Activated CD4-positive, alpha-beta T cell treated with anti-CD3 and anti-CD28 coated beads for 36 hours (primary cell): ENCODE measurements at regions not wholly inside any gene's neighbourhood (a gene's known extent, or its start where the extent isn't known, plus 50 kb on each side); places are given as distances from the start of the nearest gene placed in this dataset.
A peak's percentile ranks its signal among the peaks of the same experiment; 100 is the strongest.
"Not testable (repeated sequence)": the region's sequence is repeated elsewhere in the genome, so short reads cannot be mapped to it uniquely, and the experiment has no call there.

Source experiments
- ATAC-seq: fragments of 200-7000 bp; cut with Tn5 transposase; one replicate; pipeline ENCODE4 v1.10.0; 2021; ENCODE audit warnings: mild to moderate bottlenecking, moderate library complexity
- CTCF ChIA-PET: fragments of 350-600 bp; sonication (Branson Sonifier 250); formaldehyde crosslinking; loops from one replicate; lab custom pipeline; 2021; ENCODE audit warnings: antibody characterized with exemption; lab: Charles Lee
- POLR2A ChIA-PET: fragments of 350-600 bp; sonication (Branson Sonifier 250); formaldehyde crosslinking; loops from one replicate; lab custom pipeline; 2021; ENCODE audit warnings: antibody characterized with exemption, inconsistent platforms; lab: Charles Lee
- DNase-seq: peaks from one replicate; pipeline ENCODE4 v3.0.0-alpha.2; 2020
- H3K27ac Mint-ChIP-seq: one replicate; pipeline ENCODE4 v1.8.0; 2021; ENCODE audit warnings: mixed read lengths
- H3K27me3 Mint-ChIP-seq: one replicate; pipeline ENCODE4 v1.8.0; 2021; ENCODE audit warnings: mixed read lengths
- H3K36me3 Mint-ChIP-seq: one replicate; pipeline ENCODE4 v1.8.0; 2021; ENCODE audit warnings: low read depth, mixed read lengths
- H3K4me1 Mint-ChIP-seq: one replicate; pipeline ENCODE4 v1.8.0; 2021; ENCODE audit warnings: mixed read lengths
- H3K4me3 Mint-ChIP-seq: one replicate; pipeline ENCODE4 v1.8.0; 2021; ENCODE audit warnings: mild to moderate bottlenecking, moderate library complexity, mixed read lengths
- H3K9me3 Mint-ChIP-seq: one replicate; pipeline ENCODE4 v1.8.0; 2021; ENCODE audit warnings: low read depth, mixed read lengths
- intact Hi-C, 2 experiments: fragments of 100-400 bp; cut with DNase I in 1 of 2; cut with micrococcal nuclease in 1 of 2; formaldehyde crosslinking; loops; one replicate each; pipeline versions ENCODE4 v1.14.2 to v1.15.1; 2022 to 2024; cut with DNase I, micrococcal nuclease

DNA sequence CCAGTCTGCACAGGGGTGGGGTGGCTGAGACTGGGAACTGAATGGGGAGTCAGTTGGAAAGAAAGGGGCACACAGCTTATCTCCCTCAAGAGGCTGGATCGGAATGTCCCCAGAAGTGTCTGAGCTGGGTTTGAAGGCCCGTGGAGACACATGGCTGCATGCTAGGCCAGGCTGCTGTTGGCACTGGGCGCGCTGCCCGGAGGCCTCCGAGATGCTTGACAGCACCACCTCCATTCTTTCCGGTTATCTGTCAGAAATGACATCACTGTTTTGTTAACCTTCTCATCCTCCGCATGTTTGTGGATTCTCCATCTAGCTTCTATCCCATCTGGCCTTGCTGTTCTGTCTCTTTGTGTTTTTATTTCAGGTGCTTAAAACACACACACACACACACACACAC is 85.5 kb downstream of the APIP start:
- ATAC-seq (no peak), DNase-seq (no peak)
- Mint-ChIP-seq H3K9me3 (no peaks in the 10 kb centered on the region), H3K4me3 (no peak overlapping the region), H3K27me3 (peaks cover 1% of the 10 kb centered on the region), H3K4me1 (no peaks in the 10 kb centered on the region), H3K36me3 (no peaks in the 10 kb centered on the region), H3K27ac (no peak overlapping the region)
- ChIA-PET CTCF (no interaction called here), POLR2A (no interaction called here)
- intact Hi-C loops, result no loop called here

DNA sequence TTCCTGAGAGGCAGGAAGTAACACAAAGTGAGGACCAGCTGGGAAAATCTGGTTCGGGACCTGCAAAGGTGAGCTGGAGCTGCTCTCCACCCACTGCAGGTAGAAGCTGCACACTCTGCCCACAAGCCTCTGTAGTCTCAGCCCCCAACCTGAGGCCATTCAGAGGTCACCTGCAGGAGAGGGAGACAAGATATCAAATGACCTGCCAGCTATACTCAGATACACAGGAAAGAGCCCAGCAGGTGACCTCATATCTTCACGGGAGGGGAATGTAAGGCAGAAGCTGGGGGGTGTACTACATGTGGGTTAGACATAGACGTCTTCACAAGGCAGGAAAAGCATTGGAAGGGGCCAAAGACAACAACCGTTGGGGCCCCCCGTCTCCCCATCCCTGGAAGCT is 86.1 kb downstream of the APIP start:
- Mint-ChIP-seq H3K27ac (no peak overlapping the region), H3K4me1 (no peaks in the 10 kb centered on the region), H3K36me3 (no peaks in the 10 kb centered on the region), H3K4me3 (no peak overlapping the region), H3K9me3 (no peaks in the 10 kb centered on the region), H3K27me3 (peaks cover 1% of the 10 kb centered on the region)
- CTCF ChIA-PET, result no interaction called here
- intact Hi-C loops, result no loop called here
- no peak for DNase-seq
- POLR2A ChIA-PET, result no interaction called here
- ATAC-seq, result no peak

DNA sequence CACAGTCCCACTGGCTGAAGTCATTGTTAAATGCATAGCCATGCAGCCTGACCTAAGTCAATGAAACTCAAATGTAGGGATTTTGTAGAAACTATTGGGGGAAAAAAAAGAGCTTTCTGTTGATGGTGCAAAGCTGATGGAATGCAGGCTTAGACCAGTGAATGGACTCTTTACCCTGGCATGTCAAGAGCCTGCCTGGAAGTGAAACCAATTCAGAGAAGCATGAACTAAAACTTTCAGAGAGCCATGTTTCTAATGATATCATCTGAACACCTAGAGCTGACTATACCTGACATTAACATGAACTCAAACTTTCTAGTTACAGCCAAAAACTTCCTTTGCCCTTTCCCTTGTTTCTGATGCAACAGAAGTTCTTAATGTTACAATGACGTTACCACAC is 89.0 kb downstream of the APIP start:
- CTCF ChIA-PET, result interaction anchor here (0.7 kb wide), 1 partner anchor 54 kb away, joined by 3 read pairs; no protein-coding TSS in a partner anchor
- ATAC-seq (no peak), DNase-seq (no peak)
- intact Hi-C loops, result no loop called here
- Mint-ChIP-seq H3K4me3 (no peak overlapping the region), H3K27me3 (peaks cover 6% of the 10 kb centered on the region), H3K27ac (no peak overlapping the region), H3K4me1 (no peaks in the 10 kb centered on the region), H3K9me3 (no peaks in the 10 kb centered on the region), H3K36me3 (no peaks in the 10 kb centered on the region)
- POLR2A ChIA-PET, result no interaction called here

DNA sequence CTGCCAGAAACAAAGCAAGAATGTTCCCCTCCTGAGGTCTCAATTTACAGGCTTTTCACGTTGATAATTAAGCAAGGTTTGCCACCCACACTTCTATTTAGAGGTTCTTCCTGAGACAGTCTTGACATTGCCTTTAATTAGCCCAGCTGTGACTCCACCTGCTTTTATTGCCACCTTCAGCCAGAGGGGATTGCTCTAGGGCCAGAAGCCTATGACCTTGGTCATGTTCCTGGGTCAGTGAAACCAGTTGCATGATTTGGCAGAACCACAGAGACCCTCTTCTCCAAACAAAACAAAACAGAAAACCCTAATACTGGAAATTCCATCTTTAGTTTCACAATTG is 89.8 kb downstream of the APIP start:
- ChIA-PET POLR2A (no interaction called here), CTCF (no interaction called here)
- H3K4me3 Mint-ChIP-seq, result no peak overlapping the region
- ATAC-seq, result no peak
- H3K4me1 Mint-ChIP-seq, result no peaks in the 10 kb centered on the region
- peaks cover 9% of the 10 kb centered on the region for H3K27me3 Mint-ChIP-seq
- DNase-seq, result no peak
- H3K27ac Mint-ChIP-seq, result no peak overlapping the region
- intact Hi-C loops, result no loop called here
- no peaks in the 10 kb centered on the region for H3K9me3 Mint-ChIP-seq
- H3K36me3 Mint-ChIP-seq, result no peaks in the 10 kb centered on the region

DNA sequence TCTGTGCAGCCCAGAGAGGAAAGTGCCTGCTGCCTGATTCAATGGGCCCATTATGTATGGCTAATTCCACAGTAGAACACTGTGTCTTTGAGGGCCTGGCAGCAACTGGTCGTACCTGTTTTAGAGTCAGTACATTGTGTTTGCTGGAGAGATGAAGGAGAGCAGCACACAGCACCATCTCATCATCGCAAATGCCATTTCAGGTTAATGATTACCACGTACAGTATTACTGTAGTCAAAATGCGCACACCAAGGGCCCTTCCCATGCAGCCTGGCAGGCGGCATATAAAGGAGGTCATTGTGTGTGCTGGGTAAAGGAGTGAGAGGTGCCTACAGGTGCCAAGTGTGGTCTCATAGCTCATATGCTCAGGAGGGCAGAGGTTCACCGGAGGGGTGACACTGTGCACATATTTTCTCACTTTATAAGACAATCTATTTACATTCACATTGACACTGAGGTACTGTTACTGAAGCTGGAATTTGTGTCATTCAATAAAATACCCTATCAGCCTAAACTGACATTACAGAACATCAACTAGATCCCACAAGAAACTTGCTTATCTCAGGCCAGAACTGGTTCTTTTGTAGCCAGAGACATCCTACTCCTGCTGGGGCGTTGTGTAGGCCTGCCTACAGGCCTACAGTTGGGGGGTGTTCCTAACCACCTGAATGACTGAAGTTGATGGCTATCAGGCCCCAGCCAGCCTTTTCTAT is 90.4 kb downstream of the APIP start:
- intact Hi-C loops, result no loop called here
- ATAC-seq (no peak), DNase-seq (no peak)
- H3K4me1 Mint-ChIP-seq, result peaks cover 2% of the 10 kb centered on the region
- peaks cover 9% of the 10 kb centered on the region for H3K27me3 Mint-ChIP-seq
- no peak overlapping the region for H3K27ac Mint-ChIP-seq
- POLR2A ChIA-PET, result no interaction called here
- H3K9me3 Mint-ChIP-seq, result no peaks in the 10 kb centered on the region
- no peaks in the 10 kb centered on the region for H3K36me3 Mint-ChIP-seq
- CTCF ChIA-PET, result interaction anchor here (0.7 kb wide), 1 partner anchor 240 kb away, joined by 4 read pairs; no protein-coding TSS in a partner anchor
- no peak overlapping the region for H3K4me3 Mint-ChIP-seq

DNA sequence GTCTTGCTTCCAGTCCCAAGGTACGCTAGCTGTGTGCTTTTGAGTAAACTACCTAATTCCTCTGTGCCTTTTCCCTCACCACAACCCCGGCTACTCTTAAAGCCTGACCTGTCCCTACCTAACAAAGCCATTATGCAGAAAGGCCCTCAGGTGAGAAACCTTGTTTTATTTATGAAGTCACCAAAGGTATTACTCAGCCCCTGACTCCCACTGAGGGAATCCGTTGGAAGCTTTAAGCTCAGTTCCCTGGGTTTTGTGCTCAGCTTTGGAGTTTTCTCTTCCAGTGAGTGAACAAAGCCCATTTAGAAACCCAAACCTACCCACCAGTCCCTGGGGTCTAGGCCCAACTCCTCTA is 90.9 kb downstream of the APIP start:
- Mint-ChIP-seq H3K4me3 (no peak overlapping the region), H3K4me1 (peaks cover 6% of the 10 kb centered on the region), H3K36me3 (no peaks in the 10 kb centered on the region), H3K9me3 (no peaks in the 10 kb centered on the region), H3K27me3 (peaks cover 9% of the 10 kb centered on the region), H3K27ac (no peak overlapping the region)
- ChIA-PET CTCF (interaction anchor here (0.7 kb wide), 1 partner anchor 239 kb away, joined by 4 read pairs; no protein-coding TSS in a partner anchor), POLR2A (no interaction called here)
- DNase-seq (no peak), ATAC-seq (no peak)
- intact Hi-C loops, result no loop called here

DNA sequence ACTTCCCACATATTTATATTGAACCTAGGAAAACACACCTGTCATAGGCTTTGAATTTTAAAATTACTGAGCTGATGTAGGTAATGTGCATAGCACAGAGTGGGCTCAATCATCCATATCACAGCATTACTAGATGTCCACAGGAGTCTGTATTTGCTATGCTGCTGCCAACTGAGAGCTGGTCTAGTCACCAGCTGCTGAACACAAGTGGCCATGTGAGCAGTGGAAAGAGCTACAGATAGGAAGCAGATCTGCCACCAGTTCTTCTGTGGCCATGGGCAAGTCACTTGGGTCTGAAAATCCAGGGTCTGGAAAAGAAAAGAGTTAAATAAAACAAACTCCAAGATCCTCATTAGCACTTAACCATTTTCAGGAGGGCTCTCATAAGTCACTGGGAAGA is 91.8 kb downstream of the APIP start:
- H3K4me1 Mint-ChIP-seq, result peaks cover 14% of the 10 kb centered on the region
- H3K27ac Mint-ChIP-seq, result no peak overlapping the region
- no peak overlapping the region for H3K4me3 Mint-ChIP-seq
- CTCF ChIA-PET, result no interaction called here
- POLR2A ChIA-PET, result no interaction called here
- DNase-seq (no peak), ATAC-seq (no peak)
- H3K9me3 Mint-ChIP-seq, result peaks cover 5% of the 10 kb centered on the region
- H3K36me3 Mint-ChIP-seq, result peaks cover 3% of the 10 kb centered on the region
- intact Hi-C loops, result no loop called here
- peaks cover 12% of the 10 kb centered on the region for H3K27me3 Mint-ChIP-seq

DNA sequence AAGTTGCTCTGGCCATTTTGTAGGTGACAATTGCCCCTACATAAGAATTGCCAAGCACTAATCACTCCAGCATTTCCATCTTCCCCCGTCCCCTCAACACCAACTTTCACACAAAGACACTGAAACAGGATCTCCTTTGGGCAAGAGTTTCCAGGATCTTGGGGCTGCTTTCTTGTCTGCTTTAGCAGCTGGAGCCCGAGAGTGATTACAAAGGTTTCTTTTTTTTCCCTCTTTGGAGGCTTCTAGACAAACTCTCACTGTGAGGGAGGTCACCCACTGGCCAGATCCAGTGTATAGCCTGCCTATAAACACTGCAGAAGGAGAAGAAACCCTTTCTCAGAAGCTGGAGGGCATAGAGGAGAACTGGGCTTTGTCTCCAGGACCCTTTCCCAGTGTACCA is 92.5 kb downstream of the APIP start:
- H3K9me3 Mint-ChIP-seq, result peaks cover 8% of the 10 kb centered on the region
- H3K4me3 Mint-ChIP-seq, result no peak overlapping the region
- no peak overlapping the region for H3K27ac Mint-ChIP-seq
- H3K27me3 Mint-ChIP-seq, result peaks cover 11% of the 10 kb centered on the region
- H3K4me1 Mint-ChIP-seq, result peaks cover 14% of the 10 kb centered on the region
- peaks cover 3% of the 10 kb centered on the region for H3K36me3 Mint-ChIP-seq
- CTCF ChIA-PET, result interaction anchor here (0.8 kb wide), 1 partner anchor 16 kb away, joined by 3 read pairs; no protein-coding TSS in a partner anchor
- no peak for DNase-seq
- intact Hi-C loops, result no loop called here
- ATAC-seq, result no peak
- POLR2A ChIA-PET, result no interaction called here

DNA sequence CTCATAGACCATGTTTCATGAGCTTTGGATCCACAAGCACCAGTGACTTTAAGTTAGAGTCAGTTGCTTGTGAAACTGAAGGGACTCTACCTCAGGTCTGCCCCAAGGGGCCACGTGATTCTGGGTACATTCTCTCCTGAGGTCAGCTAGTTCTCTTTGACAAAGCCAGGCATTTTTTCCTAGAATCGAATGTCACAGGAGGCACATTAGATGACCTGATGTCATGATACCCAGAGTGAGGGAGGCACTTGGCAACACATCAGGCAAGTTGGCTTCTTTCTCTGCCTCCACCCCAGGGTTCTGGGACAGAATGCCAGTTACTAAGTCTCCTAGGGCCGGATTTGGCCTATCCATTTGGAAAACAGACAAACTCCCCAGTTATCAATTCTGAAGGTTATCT is 93.0 kb downstream of the APIP start:
- H3K4me1 Mint-ChIP-seq, result peaks cover 14% of the 10 kb centered on the region
- intact Hi-C loops, result no loop called here
- peaks cover 3% of the 10 kb centered on the region for H3K36me3 Mint-ChIP-seq
- no peak for ATAC-seq
- no peak overlapping the region for H3K4me3 Mint-ChIP-seq
- POLR2A ChIA-PET, result no interaction called here
- no peak for DNase-seq
- CTCF ChIA-PET, result interaction anchor here (0.8 kb wide), 1 partner anchor 17 kb away, joined by 3 read pairs; no protein-coding TSS in a partner anchor
- peaks cover 11% of the 10 kb centered on the region for H3K27me3 Mint-ChIP-seq
- no peak overlapping the region for H3K27ac Mint-ChIP-seq
- H3K9me3 Mint-ChIP-seq, result peaks cover 9% of the 10 kb centered on the region

DNA sequence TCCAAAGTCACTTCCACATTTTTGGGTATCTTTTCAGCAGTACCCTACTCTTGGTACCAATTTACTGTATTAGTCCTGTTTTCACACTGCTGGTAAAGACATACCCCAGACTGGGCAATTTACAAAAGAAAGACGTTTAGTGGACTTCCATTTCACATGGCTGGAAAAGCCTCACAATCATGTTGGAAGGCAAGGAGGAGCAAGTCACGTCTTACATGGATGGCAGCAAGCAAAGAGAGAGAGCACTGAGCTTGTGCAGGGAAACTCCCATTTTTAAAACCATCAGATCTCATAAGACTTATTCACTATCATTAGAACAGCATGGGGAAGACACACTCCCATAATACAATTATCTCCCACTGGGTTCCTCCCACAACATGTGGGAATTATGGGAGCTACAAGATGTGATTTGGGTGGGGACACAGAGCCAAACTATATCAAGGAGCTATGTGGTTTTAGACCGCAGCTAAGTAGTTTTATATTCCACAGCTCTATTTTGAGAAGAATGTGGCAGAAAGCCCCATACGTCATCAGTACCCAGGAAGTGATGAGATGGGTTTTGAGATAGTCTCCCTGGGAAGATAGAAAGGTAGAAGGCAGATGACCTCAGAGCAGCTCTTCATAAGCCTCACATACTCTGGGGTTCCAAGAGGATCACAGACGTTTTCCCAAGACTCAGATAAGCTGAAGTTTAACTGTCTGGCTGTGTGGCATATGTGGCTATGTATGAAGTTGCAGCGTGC is 96.3 kb downstream of the APIP start:
- no peak overlapping the region for H3K27ac Mint-ChIP-seq
- ChIA-PET POLR2A (interaction anchor here (0.6 kb wide), 1 partner anchor 231 kb away, joined by 4 read pairs; no protein-coding TSS in a partner anchor), CTCF (interaction anchor here (0.6 to 1.0 kb wide), 5 partner anchors 10 to 746 kb away, joined by 3 read pairs; partner anchors contain the start of gene PDHX)
- no peak overlapping the region for H3K4me3 Mint-ChIP-seq
- ATAC-seq (peak; percentile 57), DNase-seq (no peak)
- peaks cover 14% of the 10 kb centered on the region for H3K4me1 Mint-ChIP-seq
- H3K27me3 Mint-ChIP-seq, result peaks cover 27% of the 10 kb centered on the region
- H3K36me3 Mint-ChIP-seq, result peaks cover 3% of the 10 kb centered on the region
- intact Hi-C loops, result no loop called here
- H3K9me3 Mint-ChIP-seq, result peaks cover 17% of the 10 kb centered on the region

DNA sequence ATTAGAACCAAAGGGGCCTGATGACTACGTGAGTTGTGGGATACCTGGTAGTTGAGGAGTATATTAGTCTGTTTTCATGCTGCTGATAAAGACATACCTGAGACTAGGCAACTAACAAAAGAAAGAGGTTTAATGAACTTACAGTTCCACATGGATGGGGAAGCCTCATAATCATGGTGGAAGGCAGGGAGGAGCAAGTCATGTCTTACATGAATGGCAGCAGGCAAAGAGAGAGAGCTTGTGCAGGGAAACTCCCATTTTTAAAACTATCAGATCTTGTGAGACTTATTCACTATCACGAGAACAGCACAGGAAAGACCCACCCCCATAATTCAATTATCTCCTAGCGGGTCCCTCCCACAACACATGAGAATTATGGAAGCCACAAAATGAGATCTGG is 98.4 kb downstream of the APIP start:
- H3K4me3 Mint-ChIP-seq, ATAC-seq, H3K27ac Mint-ChIP-seq, intact Hi-C loops, DNase-seq, CTCF ChIA-PET, H3K36me3 Mint-ChIP-seq, POLR2A ChIA-PET: not testable (repeated sequence)
- H3K27me3 Mint-ChIP-seq, result peaks cover 29% of the 10 kb centered on the region
- peaks cover 14% of the 10 kb centered on the region for H3K4me1 Mint-ChIP-seq
- peaks cover 22% of the 10 kb centered on the region for H3K9me3 Mint-ChIP-seq

DNA sequence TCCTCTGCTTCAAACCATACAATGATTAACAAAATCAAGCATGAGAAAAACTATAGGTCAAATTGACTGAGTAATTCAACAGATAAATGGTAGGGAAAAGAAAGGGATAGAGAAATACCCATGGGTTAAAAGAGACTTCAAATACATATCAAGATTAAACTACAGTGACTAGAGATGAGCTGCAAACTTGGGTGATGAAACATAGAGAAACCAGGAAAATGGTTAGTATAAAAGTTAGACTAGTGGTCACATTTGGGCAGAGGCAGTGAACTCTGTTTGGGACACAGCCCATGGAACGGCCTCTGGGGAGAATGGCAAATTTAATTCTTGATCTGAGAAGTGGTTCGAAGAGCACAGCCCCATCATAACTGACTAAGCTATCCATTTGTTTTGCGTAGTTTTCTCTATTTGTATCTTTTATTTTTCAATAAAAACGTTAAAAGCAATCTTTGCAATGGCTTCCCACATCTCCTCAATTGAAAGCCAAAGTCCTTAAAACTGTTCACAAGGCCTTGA is 99.4 kb downstream of the APIP start:
- peaks cover 27% of the 10 kb centered on the region for H3K9me3 Mint-ChIP-seq
- intact Hi-C loops, result no loop called here
- CTCF ChIA-PET, result no interaction called here
- H3K4me1 Mint-ChIP-seq, result peaks cover 14% of the 10 kb centered on the region
- H3K4me3 Mint-ChIP-seq, result no peak overlapping the region
- H3K36me3 Mint-ChIP-seq, result peaks cover 5% of the 10 kb centered on the region
- DNase-seq, result no peak
- H3K27ac Mint-ChIP-seq, result no peak overlapping the region
- ATAC-seq, result no peak
- POLR2A ChIA-PET, result no interaction called here
- H3K27me3 Mint-ChIP-seq, result peaks cover 32% of the 10 kb centered on the region
